ENCODE measurements at regions not wholly inside any gene's neighbourhood (a gene's known extent, or its start where the extent isn't known, plus 50 kb on each side); places are given as distances from the start of the nearest gene placed in this dataset.

DNA sequence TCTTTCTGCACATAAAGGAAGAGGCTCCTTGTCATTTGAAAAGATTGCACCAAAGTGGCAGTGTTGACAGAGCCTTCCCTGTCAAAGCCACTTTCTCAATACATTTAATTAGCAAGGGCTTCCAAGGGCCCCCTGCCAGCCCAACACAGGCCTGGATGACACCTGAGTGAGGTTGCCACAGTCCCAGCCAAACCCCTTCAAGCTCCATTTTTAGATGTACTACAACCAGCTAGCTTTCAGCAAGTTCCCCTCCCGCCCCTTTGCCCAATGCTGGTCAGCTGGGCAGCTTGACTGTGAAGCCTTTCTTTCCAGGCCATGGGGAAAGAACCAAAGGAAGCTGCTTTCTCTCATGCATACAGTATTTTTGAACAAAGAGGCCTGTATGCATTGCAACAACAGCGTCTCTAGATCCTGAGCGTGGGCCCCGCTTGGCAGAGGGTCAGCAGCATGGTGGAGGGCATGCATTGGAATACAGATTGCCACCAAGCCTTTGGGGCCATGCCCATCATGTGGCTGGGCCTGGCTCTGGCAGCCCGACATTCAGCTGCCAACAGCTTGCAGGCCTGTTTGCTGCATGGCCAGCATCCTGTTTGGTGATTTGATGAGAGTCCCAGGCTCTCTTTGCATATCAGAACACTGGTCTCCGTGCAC, 261.1 kb upstream of the GATB start:
- H3K9me3 ChIP-seq (ENCODE audit: control insufficient read depth, insufficient read depth, low read depth, low read length) = no peaks in the 10 kb centered on the region
- H3K36me3 ChIP-seq (ENCODE audit: control insufficient read depth in 2 of 2, insufficient read depth in 1 of 2, low read length in 2 of 2) = no peaks in the 10 kb centered on the region
- ChIA-PET CTCF (interaction anchor here (0.6 to 2.0 kb wide), 2 partner anchors 23 to 376 kb away, joined by 3 to 5 read pairs; no protein-coding TSS in a partner anchor), POLR2A (no interaction called here)
- H3K4me3 ChIP-seq (ENCODE audit: low read depth, low read length) = no peak overlapping the region
- H3K4me1 ChIP-seq (ENCODE audit: control insufficient read depth, insufficient read depth, low read length) = no peaks in the 10 kb centered on the region
- H3K27ac ChIP-seq (ENCODE audit: extremely low read depth, low read depth, low read length) = no peak overlapping the region
- TF ChIP-seq ZNF571 (tag by site-specific recombination; IDR thresholded peaks at IDR 0.05) (no peak), ZNF221 (tag by site-specific recombination; IDR thresholded peaks at IDR 0.05; ENCODE audit: borderline replicate concordance) (no peak), ZNF658 (tag by site-specific recombination; IDR thresholded peaks at IDR 0.05) (no peak)
- TF ChIP-seq, protein P1, sequence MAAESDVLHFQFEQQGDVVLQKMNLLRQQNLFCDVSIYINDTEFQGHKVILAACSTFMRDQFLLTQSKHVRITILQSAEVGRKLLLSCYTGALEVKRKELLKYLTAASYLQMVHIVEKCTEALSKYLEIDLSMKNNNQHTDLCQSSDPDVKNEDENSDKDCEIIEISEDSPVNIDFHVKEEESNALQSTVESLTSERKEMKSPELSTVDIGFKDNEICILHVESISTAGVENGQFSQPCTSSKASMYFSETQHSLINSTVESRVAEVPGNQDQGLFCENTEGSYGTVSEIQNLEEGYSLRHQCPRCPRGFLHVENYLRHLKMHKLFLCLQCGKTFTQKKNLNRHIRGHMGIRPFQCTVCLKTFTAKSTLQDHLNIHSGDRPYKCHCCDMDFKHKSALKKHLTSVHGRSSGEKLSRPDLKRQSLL (tag by site-specific recombination; IDR thresholded peaks at IDR 0.05) = no peak

DNA sequence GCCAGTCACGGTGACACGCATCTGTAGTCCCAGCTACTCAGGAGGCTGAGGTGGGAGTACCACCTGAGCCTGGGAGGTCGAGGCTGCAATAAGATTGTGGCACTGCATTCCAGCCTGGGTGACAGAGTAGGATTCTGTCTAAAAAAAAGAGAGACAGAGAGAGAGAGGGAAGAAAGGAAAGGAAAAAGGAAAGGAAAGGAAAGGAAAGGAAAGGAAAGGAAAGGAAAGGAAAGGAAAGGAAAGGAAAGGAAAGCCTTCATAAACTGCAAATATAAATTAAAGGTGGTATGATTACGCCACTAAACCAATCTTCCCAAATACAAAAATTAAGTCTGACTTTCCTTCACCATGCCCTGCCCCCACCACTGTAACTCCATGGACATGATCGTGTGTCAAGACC, 259.3 kb upstream of the GATB start:
- CTCF ChIA-PET = interaction anchor here (0.7 kb wide), 1 partner anchor 16 kb away, joined by 3 read pairs; no protein-coding TSS in a partner anchor
- Histone ChIP-seq H3K4me3 (ENCODE audit: low read depth, low read length) (no peak overlapping the region), H3K9me3 (ENCODE audit: control insufficient read depth, insufficient read depth, low read depth, low read length) (no peaks in the 10 kb centered on the region), H3K4me1 (ENCODE audit: control insufficient read depth, insufficient read depth, low read length) (no peaks in the 10 kb centered on the region), H3K27ac (ENCODE audit: extremely low read depth, low read depth, low read length) (no peak overlapping the region), H3K36me3 (ENCODE audit: control insufficient read depth in 2 of 2, insufficient read depth in 1 of 2, low read length in 2 of 2) (no peaks in the 10 kb centered on the region)
- TF ChIP-seq PRDM1 (tag by site-specific recombination; IDR thresholded peaks at IDR 0.05) (peak; percentile 91), OSR2 (tag by site-specific recombination; IDR thresholded peaks at IDR 0.05) (no peak)
- POLR2A ChIA-PET = no interaction called here

DNA sequence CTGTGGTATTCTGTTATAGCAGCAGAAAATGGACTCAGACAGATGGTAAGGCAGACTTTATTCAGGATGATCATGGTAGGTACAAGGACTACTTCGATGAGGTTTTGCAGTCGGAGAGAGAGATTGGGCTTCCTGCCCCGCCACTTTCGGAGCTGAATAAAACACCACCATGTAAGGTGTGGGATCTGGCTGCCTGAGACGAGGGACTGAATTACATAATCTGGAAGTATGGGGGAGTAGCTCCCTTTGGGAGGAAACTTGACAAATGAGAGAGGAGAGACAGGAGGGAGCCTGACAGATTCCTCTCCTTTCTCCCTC, 255.5 kb upstream of the GATB start:
- CTCF ChIA-PET = no interaction called here
- Histone ChIP-seq H3K36me3 (ENCODE audit: control insufficient read depth in 2 of 2, insufficient read depth in 1 of 2, low read length in 2 of 2) (no peaks in the 10 kb centered on the region), H3K9me3 (ENCODE audit: control insufficient read depth, insufficient read depth, low read depth, low read length) (no peaks in the 10 kb centered on the region), H3K27ac (ENCODE audit: extremely low read depth, low read depth, low read length) (no peak overlapping the region), H3K4me3 (ENCODE audit: low read depth, low read length) (no peak overlapping the region), H3K4me1 (ENCODE audit: control insufficient read depth, insufficient read depth, low read length) (no peaks in the 10 kb centered on the region)
- POLR2A ChIA-PET = no interaction called here
- TF ChIP-seq, protein P2, sequence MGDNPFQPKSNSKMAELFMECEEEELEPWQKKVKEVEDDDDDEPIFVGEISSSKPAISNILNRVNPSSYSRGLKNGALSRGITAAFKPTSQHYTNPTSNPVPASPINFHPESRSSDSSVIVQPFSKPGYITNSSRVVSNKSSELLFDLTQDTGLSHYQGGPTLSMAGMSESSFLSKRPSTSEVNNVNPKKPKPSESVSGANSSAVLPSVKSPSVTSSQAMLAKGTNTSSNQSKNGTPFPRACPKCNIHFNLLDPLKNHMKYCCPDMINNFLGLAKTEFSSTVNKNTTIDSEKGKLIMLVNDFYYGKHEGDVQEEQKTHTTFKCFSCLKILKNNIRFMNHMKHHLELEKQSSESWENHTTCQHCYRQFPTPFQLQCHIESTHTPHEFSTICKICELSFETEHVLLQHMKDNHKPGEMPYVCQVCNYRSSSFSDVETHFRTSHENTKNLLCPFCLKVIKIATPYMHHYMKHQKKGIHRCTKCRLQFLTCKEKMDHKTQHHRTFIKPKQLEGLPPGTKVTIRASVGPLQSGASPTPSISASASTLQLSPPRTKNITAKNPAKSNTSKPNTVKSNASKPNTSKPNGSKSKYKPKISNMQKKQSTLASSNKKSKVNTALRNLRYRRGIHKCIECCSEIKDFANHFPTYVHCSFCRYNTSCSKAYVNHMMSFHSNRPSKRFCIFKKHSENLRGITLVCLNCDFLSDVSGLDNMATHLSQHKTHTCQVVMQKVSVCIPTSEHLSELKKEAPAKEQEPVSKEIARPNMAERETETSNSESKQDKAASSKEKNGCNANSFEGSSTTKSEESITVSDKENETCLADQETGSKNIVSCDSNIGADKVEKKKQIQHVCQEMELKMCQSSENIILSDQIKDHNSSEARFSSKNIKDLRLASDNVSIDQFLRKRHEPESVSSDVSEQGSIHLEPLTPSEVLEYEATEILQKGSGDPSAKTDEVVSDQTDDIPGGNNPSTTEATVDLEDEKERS (tag by site-specific recombination; IDR thresholded peaks at IDR 0.05) = no peak
- no peak for TF ChIP-seq ZNF426 (tag by site-specific recombination; IDR thresholded peaks at IDR 0.05)

DNA sequence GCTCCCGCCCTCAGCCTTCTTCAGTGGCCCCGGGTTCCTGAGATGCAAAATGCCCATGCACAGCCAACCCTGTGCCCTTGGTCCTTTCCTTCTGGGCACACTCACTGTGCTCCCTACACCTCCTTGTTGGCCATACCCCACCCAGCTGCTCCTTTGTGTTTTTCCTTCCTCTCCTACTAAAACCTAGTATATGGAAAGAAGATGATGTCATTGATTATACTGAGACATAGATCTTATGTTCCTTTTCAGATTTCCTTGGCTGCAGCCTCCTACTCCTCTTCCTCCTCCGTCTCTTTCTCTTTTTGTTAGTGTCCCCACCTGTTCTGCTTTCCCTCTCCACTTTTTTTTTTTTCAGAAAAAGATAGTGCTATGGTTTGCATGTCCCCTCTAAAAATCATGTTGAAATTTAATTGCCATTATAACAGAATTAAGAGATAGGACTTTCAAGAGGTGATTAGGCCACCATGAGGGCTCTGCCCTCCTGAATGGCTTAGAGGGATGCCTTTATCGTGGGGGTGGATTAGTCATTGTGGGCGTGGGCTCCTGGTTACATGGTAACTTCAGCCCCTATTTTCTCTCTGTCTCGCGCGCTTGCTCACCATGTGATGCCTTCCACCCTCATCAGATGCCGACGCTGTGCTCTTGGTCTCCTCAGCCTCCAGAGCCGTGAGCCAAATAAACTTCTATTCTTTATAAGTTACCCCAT, 254.9 kb upstream of the GATB start:
- H3K36me3 ChIP-seq (ENCODE audit: control insufficient read depth in 2 of 2, insufficient read depth in 1 of 2, low read length in 2 of 2) = no peaks in the 10 kb centered on the region
- H3K27ac ChIP-seq (ENCODE audit: extremely low read depth, low read depth, low read length) = no peak overlapping the region
- H3K9me3 ChIP-seq (ENCODE audit: control insufficient read depth, insufficient read depth, low read depth, low read length) = no peaks in the 10 kb centered on the region
- CTCF ChIA-PET = interaction anchor here (0.6 kb wide), 1 partner anchor 214 kb away, joined by 3 read pairs; no protein-coding TSS in a partner anchor
- no peaks in the 10 kb centered on the region for H3K4me1 ChIP-seq (ENCODE audit: control insufficient read depth, insufficient read depth, low read length)
- H3K4me3 ChIP-seq (ENCODE audit: low read depth, low read length) = no peak overlapping the region
- TF ChIP-seq EGR2 (tag by site-specific recombination; IDR thresholded peaks at IDR 0.05; ENCODE audit: low read depth) (peak; percentile 30; the same call in 1 of the 2 replicates), ZFHX2 (tag by site-specific recombination; conservative IDR thresholded peaks at IDR 0.05) (peak; percentile 40), ZNF707 (tag by site-specific recombination; IDR thresholded peaks at IDR 0.05) (no peak), ZNF530 (tag by site-specific recombination; IDR thresholded peaks at IDR 0.05; ENCODE audit: low read depth) (no peak)
- TF ChIP-seq, protein P3, sequence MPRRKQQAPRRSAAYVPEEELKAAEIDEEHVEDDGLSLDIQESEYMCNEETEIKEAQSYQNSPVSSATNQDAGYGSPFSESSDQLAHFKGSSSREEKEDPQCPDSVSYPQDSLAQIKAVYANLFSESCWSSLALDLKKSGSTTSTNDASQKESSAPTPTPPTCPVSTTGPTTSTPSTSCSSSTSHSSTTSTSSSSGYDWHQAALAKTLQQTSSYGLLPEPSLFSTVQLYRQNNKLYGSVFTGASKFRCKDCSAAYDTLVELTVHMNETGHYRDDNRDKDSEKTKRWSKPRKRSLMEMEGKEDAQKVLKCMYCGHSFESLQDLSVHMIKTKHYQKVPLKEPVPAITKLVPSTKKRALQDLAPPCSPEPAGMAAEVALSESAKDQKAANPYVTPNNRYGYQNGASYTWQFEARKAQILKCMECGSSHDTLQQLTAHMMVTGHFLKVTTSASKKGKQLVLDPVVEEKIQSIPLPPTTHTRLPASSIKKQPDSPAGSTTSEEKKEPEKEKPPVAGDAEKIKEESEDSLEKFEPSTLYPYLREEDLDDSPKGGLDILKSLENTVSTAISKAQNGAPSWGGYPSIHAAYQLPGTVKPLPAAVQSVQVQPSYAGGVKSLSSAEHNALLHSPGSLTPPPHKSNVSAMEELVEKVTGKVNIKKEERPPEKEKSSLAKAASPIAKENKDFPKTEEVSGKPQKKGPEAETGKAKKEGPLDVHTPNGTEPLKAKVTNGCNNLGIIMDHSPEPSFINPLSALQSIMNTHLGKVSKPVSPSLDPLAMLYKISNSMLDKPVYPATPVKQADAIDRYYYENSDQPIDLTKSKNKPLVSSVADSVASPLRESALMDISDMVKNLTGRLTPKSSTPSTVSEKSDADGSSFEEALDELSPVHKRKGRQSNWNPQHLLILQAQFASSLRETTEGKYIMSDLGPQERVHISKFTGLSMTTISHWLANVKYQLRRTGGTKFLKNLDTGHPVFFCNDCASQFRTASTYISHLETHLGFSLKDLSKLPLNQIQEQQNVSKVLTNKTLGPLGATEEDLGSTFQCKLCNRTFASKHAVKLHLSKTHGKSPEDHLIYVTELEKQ (tag by site-specific recombination; IDR thresholded peaks at IDR 0.05; ENCODE audit: borderline replicate concordance) = no peak
- TF ChIP-seq, protein P4, sequence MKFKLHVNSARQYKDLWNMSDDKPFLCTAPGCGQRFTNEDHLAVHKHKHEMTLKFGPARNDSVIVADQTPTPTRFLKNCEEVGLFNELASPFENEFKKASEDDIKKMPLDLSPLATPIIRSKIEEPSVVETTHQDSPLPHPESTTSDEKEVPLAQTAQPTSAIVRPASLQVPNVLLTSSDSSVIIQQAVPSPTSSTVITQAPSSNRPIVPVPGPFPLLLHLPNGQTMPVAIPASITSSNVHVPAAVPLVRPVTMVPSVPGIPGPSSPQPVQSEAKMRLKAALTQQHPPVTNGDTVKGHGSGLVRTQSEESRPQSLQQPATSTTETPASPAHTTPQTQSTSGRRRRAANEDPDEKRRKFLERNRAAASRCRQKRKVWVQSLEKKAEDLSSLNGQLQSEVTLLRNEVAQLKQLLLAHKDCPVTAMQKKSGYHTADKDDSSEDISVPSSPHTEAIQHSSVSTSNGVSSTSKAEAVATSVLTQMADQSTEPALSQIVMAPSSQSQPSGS (tag by site-specific recombination; IDR thresholded peaks at IDR 0.05; ENCODE audit: low read depth) = peak; percentile 65
- POLR2A ChIA-PET = no interaction called here
